GM13977 (cell line): ENCODE measurements at regions not wholly inside any gene's neighbourhood (a gene's known extent, or its start where the extent isn't known, plus 50 kb on each side); places are given as distances from the start of the nearest gene placed in this dataset.

Experiments used
- DNase-seq: peaks from one replicate; pipeline ENCODE4 v3.0.0; 2012; ENCODE audit warnings: low spot score
- CTCF ChIP-seq: IDR thresholded peaks from 2 replicates; pipeline ENCODE4 v1.5.1; 2012; ENCODE audit warnings: mild to moderate bottlenecking, control low read depth; ENCODE audit not compliant: insufficient read depth; ENCODE audit errors: extremely low read depth, missing control alignments
- in situ Hi-C: fragments of 300-500 bp; cut with MboI; formaldehyde crosslinking; loops from one replicate; pipeline ENCODE4 v1.12.0; 2022; ENCODE audit warnings: low sequenced_read_pairs, low pct_unique_long_range_greater_than_20kb, mixed read lengths, inconsistent platforms; ENCODE audit not compliant: unreplicated experiment

DNA sequence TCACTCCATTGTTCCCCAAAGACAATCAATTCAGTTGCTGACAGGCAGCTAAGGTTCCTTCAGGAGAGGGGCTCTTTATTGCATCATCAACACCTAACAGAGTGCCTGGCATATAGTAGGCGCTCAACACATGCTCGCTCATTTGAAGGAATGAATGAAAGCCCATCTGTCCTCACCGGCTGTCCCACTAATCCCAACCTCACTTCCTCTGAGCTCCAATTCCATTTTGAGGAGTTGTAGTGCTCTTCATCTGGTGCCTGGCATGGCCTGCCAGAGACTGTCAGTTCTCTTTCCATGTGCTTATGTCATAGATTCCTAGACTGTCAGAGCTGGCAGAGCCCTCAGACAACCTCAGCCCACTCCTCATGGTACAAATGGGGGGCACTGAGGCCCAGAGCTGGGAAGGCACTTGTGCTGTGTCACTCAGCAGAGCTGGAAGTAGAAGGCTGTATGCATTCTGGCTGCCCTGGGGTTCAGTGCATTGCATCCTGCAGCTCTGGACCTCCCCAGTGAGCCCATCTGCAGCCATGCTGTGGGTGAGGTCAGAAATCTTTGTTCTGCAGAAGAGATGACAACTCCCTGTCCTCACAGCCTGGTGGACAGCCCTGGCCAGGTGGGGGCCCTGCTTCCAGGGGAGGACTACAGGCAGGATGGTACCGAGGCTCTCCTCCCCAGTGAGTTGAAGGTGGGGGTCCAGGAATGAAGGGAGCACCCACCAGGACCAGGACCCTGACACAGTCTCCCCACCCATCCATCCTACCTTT, 134.9 kb upstream of the PJA1 start:
- in situ Hi-C loops: no loop called here
- TF ChIP-seq CTCF: no peak
- no peak for DNase-seq

GRCh38 chrX:69299285-69299684, 134.0 kb upstream of the PJA1 start:
- in situ Hi-C loops: no loop called here
- TF ChIP-seq CTCF: no peak
- DNase-seq: no peak

DNA sequence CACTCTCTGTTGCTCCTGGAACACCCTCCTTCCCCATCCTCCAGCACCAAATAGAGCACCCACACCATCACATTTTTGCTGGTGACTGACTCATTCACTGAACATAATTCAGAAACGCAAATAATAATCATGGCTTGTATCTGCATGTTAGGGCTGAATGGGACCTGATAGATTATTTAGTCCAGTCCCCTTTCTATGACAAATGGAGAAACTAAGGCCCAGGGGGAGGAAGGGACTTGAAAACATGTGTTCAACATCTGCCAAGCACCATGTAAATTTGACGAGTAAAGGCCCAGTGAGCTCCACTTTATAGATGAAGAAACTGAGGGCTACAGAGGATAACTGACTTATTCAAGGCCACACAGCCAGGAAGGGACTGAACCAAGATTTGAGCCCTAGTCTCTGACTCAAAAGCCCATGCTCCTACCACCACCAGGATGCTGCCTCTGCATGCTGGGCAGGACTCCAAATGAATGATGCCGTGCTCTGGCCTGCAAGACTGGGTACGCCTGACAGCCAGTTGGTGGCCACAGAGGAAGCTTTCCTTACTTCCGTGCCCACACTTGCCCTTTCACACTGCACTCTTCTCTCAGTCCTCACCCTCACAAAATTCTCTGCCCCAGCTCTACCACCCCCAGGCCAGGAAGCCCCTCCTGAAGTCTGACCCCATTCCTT, 133.3 kb upstream of the PJA1 start:
- no peak for TF ChIP-seq CTCF
- in situ Hi-C loops: no loop called here
- no peak for DNase-seq

DNA sequence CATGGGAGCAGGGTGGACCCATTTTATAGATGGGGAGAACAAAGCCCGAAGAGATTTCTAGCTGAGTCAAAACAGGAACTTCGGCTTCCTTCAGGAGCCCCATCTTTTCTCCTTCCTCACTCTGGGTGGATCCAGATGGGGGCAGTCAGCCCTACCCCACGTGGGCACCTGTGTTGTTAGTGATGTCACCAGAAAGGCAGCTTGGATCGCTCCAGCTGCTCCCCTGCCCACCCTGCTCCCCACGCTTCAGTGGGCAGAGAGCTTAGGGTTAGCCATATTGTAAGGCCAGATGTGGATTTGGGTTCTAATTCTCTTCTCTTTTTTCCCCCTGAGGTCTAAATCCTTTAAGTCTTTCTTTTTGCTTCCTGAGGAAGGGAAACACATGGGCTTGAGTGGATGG, 132.3 kb upstream of the PJA1 start:
- no peak for TF ChIP-seq CTCF
- no peak for DNase-seq
- in situ Hi-C loops: no loop called here

DNA sequence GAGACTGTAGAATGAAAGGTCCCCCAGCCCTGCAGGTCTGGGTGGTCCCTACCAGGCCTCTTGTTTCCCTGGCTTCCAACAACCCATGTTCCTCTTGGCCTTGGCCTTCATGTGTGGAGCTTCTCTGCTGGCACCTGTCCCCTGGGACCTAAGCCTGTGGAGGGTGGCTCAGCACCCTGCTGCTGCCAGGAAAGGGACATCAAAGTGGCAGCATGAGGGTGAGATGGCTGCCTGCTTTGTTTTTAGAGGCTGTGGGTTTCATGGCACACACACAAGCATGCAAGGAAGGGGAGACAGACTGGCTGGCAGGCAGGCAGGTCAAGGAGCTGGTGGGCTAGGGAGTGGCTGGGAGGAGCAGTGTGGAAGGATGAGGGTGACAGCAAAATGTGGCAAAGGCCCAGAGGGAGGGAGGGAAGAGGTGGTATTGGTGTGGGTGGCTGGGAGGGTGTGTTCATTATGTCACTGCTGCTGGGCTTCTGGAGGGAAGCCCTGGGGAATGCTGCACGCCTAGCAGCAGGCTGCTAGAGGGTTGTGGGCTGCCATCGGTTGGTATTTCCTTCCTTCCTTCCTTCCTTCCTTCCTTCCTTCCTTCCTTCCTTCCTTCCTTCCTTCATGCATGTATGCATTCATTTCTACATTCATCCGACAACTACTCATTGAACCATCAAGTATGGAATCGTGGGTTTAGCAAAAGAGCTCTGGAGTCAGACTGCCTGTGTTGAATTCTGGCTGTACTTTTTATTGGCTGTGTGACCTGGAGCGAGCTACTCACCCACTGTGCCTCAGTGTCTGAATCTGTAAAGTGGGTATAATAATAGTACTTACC, 128.7 kb upstream of the PJA1 start:
- no peak for TF ChIP-seq CTCF
- DNase-seq: no peak
- in situ Hi-C loops: no loop called here

GRCh38 chrX:69291116-69291515, 125.9 kb upstream of the PJA1 start:
- in situ Hi-C loops: no loop called here
- no peak for DNase-seq
- TF ChIP-seq CTCF: no peak
